ENCODE measurements at regions not wholly inside any gene's neighbourhood (a gene's known extent, or its start where the extent isn't known, plus 50 kb on each side); places are given as distances from the start of the nearest gene placed in this dataset.

DNA sequence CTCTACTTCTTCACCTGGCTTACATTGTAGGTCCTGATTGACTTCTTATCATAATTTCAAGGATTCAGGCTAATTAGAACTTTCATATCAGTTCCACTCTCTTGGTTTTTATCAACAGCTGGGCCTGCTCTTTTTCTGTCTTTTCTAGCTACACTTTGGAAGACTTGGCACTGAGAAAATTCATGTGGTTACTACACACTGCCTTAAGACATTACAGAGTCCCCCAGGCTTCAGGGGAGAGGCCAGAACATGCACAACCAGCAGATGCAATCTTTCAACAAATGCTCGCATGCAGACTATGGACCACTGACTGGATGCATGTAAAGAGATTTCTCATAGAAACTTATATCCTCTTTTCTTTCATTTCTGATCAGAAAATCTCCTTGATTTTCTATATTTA, 423.5 kb downstream of the TUSC7 start:
- TF ChIP-seq, protein P1, sequence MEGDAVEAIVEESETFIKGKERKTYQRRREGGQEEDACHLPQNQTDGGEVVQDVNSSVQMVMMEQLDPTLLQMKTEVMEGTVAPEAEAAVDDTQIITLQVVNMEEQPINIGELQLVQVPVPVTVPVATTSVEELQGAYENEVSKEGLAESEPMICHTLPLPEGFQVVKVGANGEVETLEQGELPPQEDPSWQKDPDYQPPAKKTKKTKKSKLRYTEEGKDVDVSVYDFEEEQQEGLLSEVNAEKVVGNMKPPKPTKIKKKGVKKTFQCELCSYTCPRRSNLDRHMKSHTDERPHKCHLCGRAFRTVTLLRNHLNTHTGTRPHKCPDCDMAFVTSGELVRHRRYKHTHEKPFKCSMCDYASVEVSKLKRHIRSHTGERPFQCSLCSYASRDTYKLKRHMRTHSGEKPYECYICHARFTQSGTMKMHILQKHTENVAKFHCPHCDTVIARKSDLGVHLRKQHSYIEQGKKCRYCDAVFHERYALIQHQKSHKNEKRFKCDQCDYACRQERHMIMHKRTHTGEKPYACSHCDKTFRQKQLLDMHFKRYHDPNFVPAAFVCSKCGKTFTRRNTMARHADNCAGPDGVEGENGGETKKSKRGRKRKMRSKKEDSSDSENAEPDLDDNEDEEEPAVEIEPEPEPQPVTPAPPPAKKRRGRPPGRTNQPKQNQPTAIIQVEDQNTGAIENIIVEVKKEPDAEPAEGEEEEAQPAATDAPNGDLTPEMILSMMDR (IDR thresholded peaks at IDR 0.05; ENCODE audit: insufficient read depth, low read depth, low read length), result no peak
- no peak for TF ChIP-seq EZH2 (IDR thresholded peaks at IDR 0.05; ENCODE audit: insufficient read depth, low read length)

All from astrocyte (in vitro differentiated cells and primary cell).